HepG2 (cell line): ENCODE measurements at regions not wholly inside any gene's neighbourhood (a gene's known extent, or its start where the extent isn't known, plus 50 kb on each side); places are given as distances from the start of the nearest gene placed in this dataset.
"Not testable (repeated sequence)": the region's sequence is repeated elsewhere in the genome, so short reads cannot be mapped to it uniquely, and the experiment has no call there.

ENCODE experiments used
- ATAC-seq: fragments of 200-7000 bp; cut with Tn5 transposase; 3 replicates; pipeline ENCODE4 v1.9.1; 2020; ENCODE audit warnings: mild to moderate bottlenecking, moderate library complexity
- BruUV-seq: library from RNA; stranded (reverse); fragments of 400-500 nt; replicated peaks from 2 replicates; lab custom pipeline; 2021; lab: Mats Ljungman, UMichigan
- CTCF ChIA-PET: fragments of 300-600 bp; formaldehyde crosslinking; extraction: SDS; loops from one replicate; lab custom pipeline; 2021; ENCODE audit warnings: low total read pairs, inconsistent platforms, low intra/inter-chr PET ratio; lab: Yijun Ruan, JAX
- POLR2A ChIA-PET: fragments of 350-600 bp; sonication (Branson Sonifier 250); formaldehyde crosslinking; loops from one replicate; lab custom pipeline; 2020; ENCODE audit warnings: antibody characterized with exemption, inconsistent platforms; lab: Yijun Ruan, JAX
- DNase-seq: peaks from one replicate; pipeline ENCODE4 v3.0.0-alpha.2; 2015; ENCODE audit warnings: low spot score
- FAIRE-seq: peaks from 3 replicates; lab custom pipeline; 2011; peaks lifted over from hg19 to GRCh38; lab: Jason Lieb, UNC
- H2AFZ ChIP-seq: one replicate; pipeline ENCODE4 v1.6.1; 2011; ENCODE audit warnings: low read length, inconsistent platforms
- H3K27ac ChIP-seq: fragments of 300-600 bp; 3 replicates; pipeline ENCODE4 v1.8.0; 2011; ENCODE audit warnings: mixed run types, mild to moderate bottlenecking, mixed read lengths, low read length, inconsistent platforms; ENCODE audit not compliant: insufficient read depth; ENCODE audit errors: extremely low read length
- H3K27me3 ChIP-seq, 2 experiments: fragments of 200-600 bp in 1 of 2; 2 replicates in 1 of 2; 3 replicates in 1 of 2; pipeline versions ENCODE4 v1.6.0 to v1.8.0; 2011; ENCODE audit warnings: low read length in 2 of 2, mild to moderate bottlenecking in 2 of 2, moderate library complexity in 2 of 2, inconsistent platforms in 1 of 2; ENCODE audit not compliant: insufficient read depth in 2 of 2, control insufficient read depth in 1 of 2
- H3K36me3 ChIP-seq, 2 experiments: fragments of 200-600 bp in 1 of 2; replicated peaks in 1 of 2; 2 replicates in 1 of 2; 3 replicates in 1 of 2; pipeline versions ENCODE4 v1.5.1 to v1.8.0; 2011; ENCODE audit warnings: low read length in 2 of 2, inconsistent platforms in 1 of 2; ENCODE audit not compliant: insufficient read depth in 2 of 2, control insufficient read depth in 1 of 2
- H3K4me1 ChIP-seq: 2 replicates; pipeline ENCODE4 v1.5.1; 2012; ENCODE audit warnings: low read length, inconsistent platforms; ENCODE audit not compliant: insufficient read depth
- H3K4me2 ChIP-seq: 2 replicates; pipeline ENCODE4 v1.6.0; 2011; ENCODE audit warnings: low read depth, low read length, inconsistent platforms
- H3K4me3 ChIP-seq, 3 experiments: fragments of 200-600 bp in 1 of 3; sonication (generic), shearing (Covaris generic) in 1 of 3; replicated peaks in 1 of 3; 2 replicates each; pipeline ENCODE4 v1.5.1; 2011 to 2016; ENCODE audit warnings: low read length in 3 of 3, inconsistent platforms in 2 of 3, low read depth in 2 of 3, mild to moderate bottlenecking in 2 of 3, control low read depth in 1 of 3, mixed read lengths in 1 of 3; ENCODE audit not compliant: insufficient read depth in 1 of 3
- H3K79me2 ChIP-seq: one replicate; pipeline ENCODE4 v1.6.1; 2011; ENCODE audit warnings: low read length, inconsistent platforms; ENCODE audit not compliant: insufficient read depth
- H3K9ac ChIP-seq: 2 replicates; pipeline ENCODE4 v1.6.0; 2011; ENCODE audit warnings: mild to moderate bottlenecking, low read depth, low read length, inconsistent platforms; ENCODE audit not compliant: insufficient read depth
- H3K9me3 ChIP-seq: 2 replicates; pipeline ENCODE4 v1.5.1; 2012; ENCODE audit warnings: mild to moderate bottlenecking, low read length
- H4K20me1 ChIP-seq: 2 replicates; pipeline ENCODE4 v1.6.0; 2011; ENCODE audit warnings: inconsistent platforms, mild to moderate bottlenecking, low read length, moderate library complexity; ENCODE audit not compliant: insufficient read depth
- FIP1L1 ChIP-seq: fragments of 200-400 bp; formaldehyde crosslinking; IDR thresholded peaks from 2 replicates; pipeline ENCODE4 v1.6.1; 2018; ENCODE audit warnings: low read depth, mild to moderate bottlenecking, low read length, moderate library complexity, borderline replicate concordance; ENCODE audit not compliant: insufficient read depth
- ZNF431 ChIP-seq: sonication (generic); formaldehyde crosslinking; IDR thresholded peaks from 2 replicates; pipeline ENCODE4 v1.9.0; 2022; ENCODE audit warnings: missing genetic modification reagents, low read depth, mild to moderate bottlenecking, borderline replicate concordance
- WGBS: methylation state at CpG from one replicate; pipeline ENCODE4 v1.1.6; 2017; ENCODE audit warnings: low lambda C conversion rate; 5-methylcytosine and 5-hydroxymethylcytosine counted together
- in situ Hi-C: cut with HindIII; loops from 2 replicates; pipeline ENCODE4 v1.10.0; 2017; ENCODE audit warnings: low pct_unique_long_range_greater_than_20kb; ENCODE audit not compliant: extremely low pct_ligation_motif_present
- intact Hi-C: fragments of 100-400 bp; cut with micrococcal nuclease; formaldehyde crosslinking; loops from one replicate; pipeline ENCODE4 v1.10.0; 2022; ENCODE audit not compliant: unreplicated experiment

DNA sequence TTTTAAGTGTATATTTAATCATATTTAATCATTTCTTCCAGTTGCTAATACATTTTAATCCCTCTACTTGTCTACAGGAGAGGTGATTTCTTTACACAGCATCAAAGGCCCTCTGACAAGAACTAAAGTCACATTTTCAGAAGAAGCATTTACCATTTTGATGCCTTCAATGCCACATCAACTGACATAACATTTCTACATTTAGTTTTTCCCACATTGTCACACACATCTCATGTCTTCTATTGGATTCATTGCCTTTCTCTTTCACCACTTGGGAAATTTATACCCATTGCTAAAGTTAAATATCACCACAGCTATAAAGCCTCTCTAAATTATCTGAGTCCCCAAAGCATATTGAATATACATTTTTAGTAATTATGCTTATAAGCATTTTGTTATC, 1907.5 kb upstream of the CDH9 start:
- intact Hi-C loops, result no loop called here
- CTCF ChIA-PET, result no interaction called here
- in situ Hi-C loops, result no loop called here
- BruUV-seq, result no TSS peak
- Histone ChIP-seq H4K20me1 (no peaks in the 10 kb centered on the region), H3K36me3 (no peaks in the 10 kb centered on the region), H3K79me2 (no peaks in the 10 kb centered on the region), H3K4me3 (no peak overlapping the region), H3K9me3 (no peaks in the 10 kb centered on the region), H2AFZ (no peak overlapping the region), H3K27ac (no peak overlapping the region), H3K4me1 (no peaks in the 10 kb centered on the region), H3K4me2 (no peak overlapping the region), H3K27me3 (no peaks in the 10 kb centered on the region), H3K9ac (no peak overlapping the region)
- ATAC-seq (no peak), FAIRE-seq (no peak), DNase-seq (no peak)
- TF ChIP-seq FIP1L1 (no peak), ZNF431 (CRISPR knock-in tag) (no peak)
- POLR2A ChIA-PET, result no interaction called here

DNA sequence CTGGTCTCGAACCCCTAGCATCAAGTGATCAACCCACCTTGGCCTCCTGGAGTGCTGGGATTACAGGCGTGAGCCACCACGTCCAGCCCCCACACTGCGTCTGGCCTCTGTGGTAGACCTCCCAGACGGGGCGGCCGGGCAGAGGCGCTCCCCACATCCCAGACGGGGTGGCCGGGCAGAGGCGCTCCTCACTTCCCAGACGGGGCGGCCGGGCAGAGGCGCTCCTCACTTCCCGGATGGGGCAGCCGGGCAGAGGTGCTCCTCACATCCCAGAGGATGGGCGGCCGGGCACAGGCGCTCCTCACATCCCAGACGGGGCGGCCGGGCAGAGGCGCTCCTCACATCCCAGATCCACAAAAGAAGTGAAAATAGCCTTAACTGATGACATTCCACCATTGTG, 1891.0 kb upstream of the CDH9 start:
- BruUV-seq, ATAC-seq, H3K79me2 ChIP-seq, CTCF ChIA-PET, H3K4me3 ChIP-seq, H4K20me1 ChIP-seq, H3K4me2 ChIP-seq, FAIRE-seq, H3K4me1 ChIP-seq, in situ Hi-C loops, H2AFZ ChIP-seq, H3K27me3 ChIP-seq, H3K36me3 ChIP-seq, H3K9ac ChIP-seq, H3K9me3 ChIP-seq, DNase-seq, intact Hi-C loops, H3K27ac ChIP-seq, POLR2A ChIA-PET: not testable (repeated sequence)
- 80% methylated on average over 1 of the region's 24 CpGs for WGBS

DNA sequence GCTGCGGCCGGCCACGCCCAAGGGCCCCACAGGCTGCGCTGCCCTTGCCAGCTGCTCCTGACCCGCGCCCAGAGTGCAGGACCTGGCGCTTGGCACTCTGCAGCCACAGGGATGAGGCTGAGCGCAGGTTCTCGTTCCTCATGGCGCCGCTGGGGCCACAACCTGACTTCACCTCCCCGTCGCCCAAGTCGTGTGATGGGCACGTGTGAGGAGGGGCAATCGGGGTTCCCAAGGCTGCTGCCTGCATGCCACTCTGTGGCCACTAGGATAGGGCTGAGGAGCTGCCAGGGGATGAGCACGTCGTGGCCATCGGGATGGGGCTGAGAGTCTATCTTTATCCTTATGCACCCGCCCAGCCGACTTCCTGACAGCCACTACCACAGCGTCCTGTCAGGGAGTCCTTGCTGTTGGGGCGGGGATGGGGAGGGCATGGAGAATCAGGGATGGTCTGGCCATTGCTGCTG, 1890.0 kb upstream of the CDH9 start:
- ATAC-seq, POLR2A ChIA-PET, in situ Hi-C loops: not testable (repeated sequence)

More for the DNA sequence above, 1890.0 kb upstream of the CDH9 start:
- FAIRE-seq, H3K79me2 ChIP-seq, H4K20me1 ChIP-seq, intact Hi-C loops, H3K27ac ChIP-seq, H3K4me3 ChIP-seq, H2AFZ ChIP-seq, H3K4me2 ChIP-seq, H3K36me3 ChIP-seq, H3K4me1 ChIP-seq, H3K9ac ChIP-seq, H3K27me3 ChIP-seq, BruUV-seq, H3K9me3 ChIP-seq, CTCF ChIA-PET, DNase-seq: not testable (repeated sequence)
- 64% methylated on average over 5 of the region's 23 CpGs for WGBS
